ENCODE measurements at regions not wholly inside any gene's neighbourhood (a gene's known extent, or its start where the extent isn't known, plus 50 kb on each side); places are given as distances from the start of the nearest gene placed in this dataset.

- Histone ChIP-seq H3K9me3 (no peaks in the 10 kb centered on the region), H3K27ac (no peak overlapping the region), H3K27me3 (no peaks in the 10 kb centered on the region), H3K4me1 (no peaks in the 10 kb centered on the region), H3K36me3 (no peaks in the 10 kb centered on the region), H3K4me3 (no peak overlapping the region)
- no peak for TF ChIP-seq CTCF (IDR thresholded peaks at IDR 0.05)
- DNase-seq (ENCODE audit: low spot score) = no peak
Measured at GRCh38 chr5:8209500-8209899, 340.6 kb downstream of the MTRR start.

DNA sequence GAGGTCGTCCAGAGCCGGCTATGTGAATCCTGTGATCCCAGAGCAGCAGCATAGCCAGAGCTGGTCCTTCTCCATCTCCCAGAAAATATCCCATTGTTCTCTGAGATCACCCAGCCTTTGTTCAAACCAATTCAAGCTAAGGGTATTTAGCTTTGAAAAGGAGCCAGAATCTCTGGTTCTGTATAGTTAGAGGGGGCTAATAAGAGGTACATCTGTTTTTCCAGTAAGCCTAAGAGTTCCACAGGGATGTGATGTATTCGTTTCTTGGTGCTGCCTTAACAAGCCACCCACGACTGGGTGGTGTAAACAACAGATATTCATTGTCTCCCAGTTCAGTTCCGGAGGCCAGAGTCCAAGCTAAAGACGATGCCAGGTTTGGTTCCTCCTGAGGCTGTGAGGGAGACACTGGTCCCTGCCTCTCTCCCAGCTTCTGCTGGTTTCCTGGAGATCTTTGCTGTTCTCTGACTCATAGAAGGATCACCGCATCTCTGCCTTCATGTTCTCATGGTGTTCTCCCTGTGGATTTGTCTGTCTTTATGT, 344.8 kb downstream of the MTRR start:
- no peaks in the 10 kb centered on the region for H3K27me3 ChIP-seq
- H3K4me1 ChIP-seq = no peaks in the 10 kb centered on the region
- TF ChIP-seq CTCF (IDR thresholded peaks at IDR 0.05) = no peak
- DNase-seq (ENCODE audit: low spot score) = no peak
- H3K27ac ChIP-seq = no peak overlapping the region
- no peaks in the 10 kb centered on the region for H3K9me3 ChIP-seq
- no peaks in the 10 kb centered on the region for H3K36me3 ChIP-seq
- no peak overlapping the region for H3K4me3 ChIP-seq

GRCh38 chr5:8216921-8217320, 348.0 kb downstream of the MTRR start:
- Histone ChIP-seq H3K4me1 (no peaks in the 10 kb centered on the region), H3K27ac (no peak overlapping the region), H3K27me3 (no peaks in the 10 kb centered on the region), H3K9me3 (no peaks in the 10 kb centered on the region), H3K4me3 (no peak overlapping the region), H3K36me3 (no peaks in the 10 kb centered on the region)
- no peak for TF ChIP-seq CTCF (IDR thresholded peaks at IDR 0.05)
- DNase-seq (ENCODE audit: low spot score) = no peak

GRCh38 chr5:8226148-8226547, 357.2 kb downstream of the MTRR start:
- no peaks in the 10 kb centered on the region for H3K27me3 ChIP-seq

DNA sequence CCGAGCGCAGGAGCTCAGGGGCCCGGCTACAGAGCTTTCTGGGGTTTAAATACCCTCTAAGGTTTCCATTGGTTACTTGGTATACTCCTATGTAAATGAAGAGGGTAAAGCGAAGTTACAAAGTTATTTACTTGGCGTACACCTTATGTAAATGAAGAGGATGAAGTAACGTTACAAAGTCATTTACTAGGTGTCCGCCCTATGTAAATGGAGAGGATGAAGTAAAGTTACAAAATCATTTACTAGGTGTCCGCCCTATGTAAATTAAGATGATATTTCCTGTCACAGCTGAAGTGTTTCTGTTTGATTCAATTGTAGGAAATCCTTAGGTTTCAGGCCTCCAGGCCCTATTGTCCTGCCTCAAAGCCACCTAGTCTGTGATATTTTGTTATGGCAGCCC, 358.2 kb downstream of the MTRR start:
- DNase-seq (ENCODE audit: low spot score) = no peak
- Histone ChIP-seq H3K9me3 (no peaks in the 10 kb centered on the region), H3K27me3 (no peaks in the 10 kb centered on the region), H3K27ac (no peak overlapping the region), H3K36me3 (no peaks in the 10 kb centered on the region), H3K4me3 (no peak overlapping the region), H3K4me1 (no peaks in the 10 kb centered on the region)
- TF ChIP-seq CTCF (IDR thresholded peaks at IDR 0.05) = no peak

More at GRCh38 chr5:8226148-8226547, 357.2 kb downstream of the MTRR start:
- no peak overlapping the region for H3K4me3 ChIP-seq
- no peak for DNase-seq (ENCODE audit: low spot score)
- no peaks in the 10 kb centered on the region for H3K36me3 ChIP-seq
- no peak for TF ChIP-seq CTCF (IDR thresholded peaks at IDR 0.05)
- no peaks in the 10 kb centered on the region for H3K9me3 ChIP-seq
- no peak overlapping the region for H3K27ac ChIP-seq
- no peaks in the 10 kb centered on the region for H3K4me1 ChIP-seq

DNA sequence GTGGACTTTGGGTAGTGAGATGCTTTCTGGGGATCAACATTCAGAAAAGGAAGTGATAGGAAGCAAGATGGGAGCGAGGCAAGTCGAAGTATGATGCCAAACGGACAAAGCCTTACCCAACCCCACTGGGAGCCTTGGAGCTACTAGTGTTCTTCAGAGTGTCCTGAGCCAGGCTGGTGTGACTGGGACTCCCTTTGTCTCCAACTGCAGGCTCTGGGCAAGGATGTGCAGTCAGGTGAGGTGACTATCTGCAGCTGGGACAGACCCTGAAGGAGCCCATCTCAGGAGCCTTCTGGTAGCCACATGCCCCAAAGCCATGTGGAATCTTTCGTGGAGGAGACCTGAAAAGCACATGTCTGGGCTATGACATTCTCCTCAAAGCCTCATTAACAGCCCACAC, 360.6 kb downstream of the MTRR start:
- H3K4me3 ChIP-seq = no peak overlapping the region
- H3K36me3 ChIP-seq = no peaks in the 10 kb centered on the region
- no peaks in the 10 kb centered on the region for H3K4me1 ChIP-seq
- no peak overlapping the region for H3K27ac ChIP-seq
- DNase-seq (ENCODE audit: low spot score) = no peak
- no peak for TF ChIP-seq CTCF (IDR thresholded peaks at IDR 0.05)
- no peaks in the 10 kb centered on the region for H3K9me3 ChIP-seq
- H3K27me3 ChIP-seq = no peaks in the 10 kb centered on the region
